ENCODE measurements at regions not wholly inside any gene's neighbourhood (a gene's known extent, or its start where the extent isn't known, plus 50 kb on each side); places are given as distances from the start of the nearest gene placed in this dataset.
"Not testable (repeated sequence)": the region's sequence is repeated elsewhere in the genome, so short reads cannot be mapped to it uniquely, and the experiment has no call there.

- no peaks in the 10 kb centered on the region for H3K27me3 Mint-ChIP-seq (ENCODE audit: insufficient read depth)
- no peak overlapping the region for H3K27ac Mint-ChIP-seq
- H3K9me3 Mint-ChIP-seq, result no peaks in the 10 kb centered on the region
- H3K4me3 Mint-ChIP-seq, result no peak overlapping the region
- H3K4me1 Mint-ChIP-seq (ENCODE audit: low read depth), result peaks cover 47% of the 10 kb centered on the region
- no peak for DNase-seq
- no peaks in the 10 kb centered on the region for H3K36me3 Mint-ChIP-seq (ENCODE audit: low read depth)
- TF ChIP-seq CTCF (IDR thresholded peaks at IDR 0.05), result no peak
Observed at GRCh38 chr6:4362326-4362725, 227.0 kb upstream of the ECI2 start.

GRCh38 chr6:4360920-4361319, 225.5 kb upstream of the ECI2 start:
- H3K4me1 Mint-ChIP-seq (ENCODE audit: low read depth), result peaks cover 56% of the 10 kb centered on the region
- no peak overlapping the region for H3K4me3 Mint-ChIP-seq
- no peaks in the 10 kb centered on the region for H3K36me3 Mint-ChIP-seq (ENCODE audit: low read depth)
- H3K27ac Mint-ChIP-seq, result no peak overlapping the region
- DNase-seq, result no peak
- no peaks in the 10 kb centered on the region for H3K9me3 Mint-ChIP-seq
- no peak for TF ChIP-seq CTCF (IDR thresholded peaks at IDR 0.05)
- H3K27me3 Mint-ChIP-seq (ENCODE audit: insufficient read depth), result no peaks in the 10 kb centered on the region

GRCh38 chr6:4359108-4359730, 223.8 kb upstream of the ECI2 start:
- DNase-seq, result no peak
- H3K4me3 Mint-ChIP-seq, result peak overlapping the region; percentile 79
- TF ChIP-seq CTCF (IDR thresholded peaks at IDR 0.05), result no peak
- no peaks in the 10 kb centered on the region for H3K9me3 Mint-ChIP-seq
- H3K27me3 Mint-ChIP-seq (ENCODE audit: insufficient read depth), result no peaks in the 10 kb centered on the region
- H3K36me3 Mint-ChIP-seq (ENCODE audit: low read depth), result no peaks in the 10 kb centered on the region
- peak overlapping the region; percentile 98 for H3K27ac Mint-ChIP-seq
- peaks cover 69% of the 10 kb centered on the region for H3K4me1 Mint-ChIP-seq (ENCODE audit: low read depth)

GRCh38 chr6:4358414-4359107, 223.2 kb upstream of the ECI2 start:
- H3K4me1 Mint-ChIP-seq (ENCODE audit: low read depth), result peaks cover 70% of the 10 kb centered on the region
- H3K27me3 Mint-ChIP-seq (ENCODE audit: insufficient read depth), result no peaks in the 10 kb centered on the region
- H3K36me3 Mint-ChIP-seq (ENCODE audit: low read depth), result no peaks in the 10 kb centered on the region
- H3K27ac Mint-ChIP-seq, result peak overlapping the region; percentile 98
- no peak for TF ChIP-seq CTCF (IDR thresholded peaks at IDR 0.05)
- H3K9me3 Mint-ChIP-seq, result no peaks in the 10 kb centered on the region
- peak; percentile 100 for DNase-seq
- peak overlapping the region; percentile 79 for H3K4me3 Mint-ChIP-seq

- DNase-seq; H3K36me3 Mint-ChIP-seq (ENCODE audit: low read depth); H3K9me3 Mint-ChIP-seq; H3K4me3 Mint-ChIP-seq; H3K27me3 Mint-ChIP-seq (ENCODE audit: insufficient read depth): not testable (repeated sequence)
- peaks cover 75% of the 10 kb centered on the region for H3K4me1 Mint-ChIP-seq (ENCODE audit: low read depth)
- H3K27ac Mint-ChIP-seq, result peak overlapping the region; percentile 73
Observed at GRCh38 chr6:4357660-4358152, 222.3 kb upstream of the ECI2 start.

- DNase-seq, result no peak
- no peaks in the 10 kb centered on the region for H3K9me3 Mint-ChIP-seq
- H3K4me3 Mint-ChIP-seq, result no peak overlapping the region
- no peaks in the 10 kb centered on the region for H3K27me3 Mint-ChIP-seq (ENCODE audit: insufficient read depth)
- TF ChIP-seq CTCF (IDR thresholded peaks at IDR 0.05), result no peak
- H3K36me3 Mint-ChIP-seq (ENCODE audit: low read depth), result no peaks in the 10 kb centered on the region
- peaks cover 82% of the 10 kb centered on the region for H3K4me1 Mint-ChIP-seq (ENCODE audit: low read depth)
- H3K27ac Mint-ChIP-seq, result peak overlapping the region; percentile 73
Observed at GRCh38 chr6:4356899-4357659, 221.7 kb upstream of the ECI2 start.
